H1 (cell line): ENCODE measurements at regions not wholly inside any gene's neighbourhood (a gene's known extent, or its start where the extent isn't known, plus 50 kb on each side); places are given as distances from the start of the nearest gene placed in this dataset.

Source experiments
- CTCF ChIA-PET: fragments of 300-600 bp; sonication (Branson Sonifier 250); formaldehyde crosslinking; loops from one replicate; lab custom pipeline; 2021; ENCODE audit not compliant: partially characterized antibody; lab: Charles Lee
- POLR2A ChIA-PET: fragments of 300-600 bp; sonication (Branson Sonifier 250); formaldehyde crosslinking; loops from one replicate; lab custom pipeline; 2021; ENCODE audit warnings: inconsistent platforms; ENCODE audit not compliant: partially characterized antibody; lab: Charles Lee
- DNase-seq, 2 experiments: peaks; one replicate each; pipeline versions ENCODE4 v3.0.0 to v3.0.0-alpha.2; 2010 to 2022; ENCODE audit warnings: low spot score in 2 of 2, low read depth in 1 of 2, mixed read lengths in 1 of 2
- FAIRE-seq: peaks from 2 replicates; lab custom pipeline; 2011; peaks lifted over from hg19 to GRCh38; lab: Jason Lieb, UNC
- H2AFZ ChIP-seq: 2 replicates; pipeline ENCODE4 v1.8.1; 2012; ENCODE audit warnings: low read length, inconsistent platforms
- H2AK5ac ChIP-seq: 2 replicates; pipeline ENCODE4 v1.6.1; 2013; ENCODE audit warnings: low read depth, low read length
- H2BK120ac ChIP-seq: replicated peaks from 2 replicates; pipeline ENCODE3; 2013; ENCODE audit warnings: low read depth, low read length, inconsistent platforms
- H2BK12ac ChIP-seq: 2 replicates; pipeline ENCODE4 v1.6.1; 2013; ENCODE audit warnings: low read depth, low read length
- H2BK15ac ChIP-seq: 2 replicates; pipeline ENCODE4 v1.6.1; 2013; ENCODE audit warnings: low read length
- H2BK20ac ChIP-seq: 2 replicates; pipeline ENCODE4 v1.6.1; 2013; ENCODE audit warnings: low read length
- H2BK5ac ChIP-seq: 2 replicates; pipeline ENCODE4 v1.6.1; 2013; ENCODE audit warnings: low read depth, low read length
- H3K14ac ChIP-seq: 2 replicates; pipeline ENCODE4 v1.6.1; 2013; ENCODE audit warnings: inconsistent platforms; ENCODE audit not compliant: insufficient read length
- H3K18ac ChIP-seq: 2 replicates; pipeline ENCODE4 v1.6.1; 2013; ENCODE audit warnings: low read length; ENCODE audit errors: extremely low read depth
- H3K23ac ChIP-seq: 2 replicates; pipeline ENCODE4 v1.6.1; 2013; ENCODE audit warnings: inconsistent platforms; ENCODE audit not compliant: insufficient read length
- H3K23me2 ChIP-seq: 2 replicates; pipeline ENCODE4 v1.6.1; 2013; ENCODE audit warnings: low read depth, low read length
- H3K27ac ChIP-seq: 2 replicates; pipeline ENCODE4 v1.6.1; 2011; ENCODE audit warnings: low read depth, low read length, inconsistent platforms
- H3K27me3 ChIP-seq, 4 experiments: replicated peaks in 1 of 4; 1 replicate in 1 of 4; 2 replicates in 3 of 4; pipeline versions ENCODE4 v1.6.1 to v1.8.1; 2011 to 2013; ENCODE audit warnings: low read length in 3 of 4, mild to moderate bottlenecking in 3 of 4, inconsistent platforms in 2 of 4, mixed read lengths in 2 of 4, moderate library complexity in 1 of 4; ENCODE audit not compliant: control insufficient read depth in 3 of 4, insufficient read depth in 3 of 4; ENCODE audit errors: extremely low read depth in 1 of 4
- H3K36me3 ChIP-seq, 4 experiments: 2 replicates each; pipeline versions ENCODE4 v1.6.1 to v1.8.1; 2011 to 2013; ENCODE audit warnings: mild to moderate bottlenecking in 4 of 4, low read length in 3 of 4, moderate library complexity in 2 of 4, control low read depth in 1 of 4, inconsistent platforms in 1 of 4; ENCODE audit not compliant: insufficient read depth in 4 of 4, control insufficient read depth in 2 of 4
- H3K4ac ChIP-seq: replicated peaks from 2 replicates; pipeline ENCODE3; 2013; ENCODE audit warnings: low read length, low read depth, mixed read lengths, inconsistent platforms; ENCODE audit not compliant: insufficient read length
- H3K4me1 ChIP-seq, 4 experiments: replicated peaks in 1 of 4; 1 replicate in 1 of 4; 2 replicates in 3 of 4; pipeline versions ENCODE4 v1.6.1 to v1.8.1; 2011 to 2013; ENCODE audit warnings: low read length in 3 of 4, inconsistent platforms in 2 of 4, mixed read lengths in 1 of 4; ENCODE audit not compliant: insufficient read depth in 4 of 4, control insufficient read depth in 3 of 4
- H3K4me2 ChIP-seq, 2 experiments: 2 replicates each; pipeline versions ENCODE4 v1.6.1 to v1.8.1; 2011 to 2013; ENCODE audit warnings: low read depth in 2 of 2, low read length in 2 of 2, control low read depth in 1 of 2, inconsistent platforms in 1 of 2, mild to moderate bottlenecking in 1 of 2; ENCODE audit not compliant: insufficient read depth in 1 of 2
- H3K4me3 ChIP-seq, 4 experiments: fragments of 200-600, 300-600 bp in 1 of 4; sonication (generic), shearing (Covaris generic), sonication (Bioruptor Twin) in 1 of 4; 2 replicates each; pipeline versions ENCODE4 v1.5.1 to v1.8.1; 2011 to 2016; ENCODE audit warnings: low read length in 4 of 4, low read depth in 3 of 4, control low read depth in 2 of 4, inconsistent platforms in 2 of 4, mild to moderate bottlenecking in 2 of 4, mixed read lengths in 1 of 4, moderate library complexity in 1 of 4; ENCODE audit not compliant: insufficient read depth in 2 of 4; ENCODE audit errors: extremely low read depth in 1 of 4
- H3K56ac ChIP-seq: replicated peaks from 2 replicates; pipeline ENCODE3; 2013; ENCODE audit warnings: low read depth, mild to moderate bottlenecking, mixed read lengths, low read length, inconsistent platforms; ENCODE audit not compliant: insufficient read length
- H3K79me1 ChIP-seq: 2 replicates; pipeline ENCODE4 v1.6.1; 2013; ENCODE audit warnings: low read depth, low read length, control low read depth
- H3K79me2 ChIP-seq, 2 experiments: 2 replicates each; pipeline versions ENCODE4 v1.6.1 to v1.8.1; 2012 to 2013; ENCODE audit warnings: low read length in 2 of 2, mild to moderate bottlenecking in 2 of 2, inconsistent platforms in 1 of 2; ENCODE audit not compliant: insufficient read depth in 2 of 2, control insufficient read depth in 1 of 2
- H3K9ac ChIP-seq, 4 experiments: replicated peaks in 1 of 4; 1 replicate in 1 of 4; 2 replicates in 3 of 4; pipeline versions ENCODE4 v1.6.1 to v1.8.1; 2011 to 2013; ENCODE audit warnings: low read depth in 3 of 4, low read length in 3 of 4, control low read depth in 2 of 4, mild to moderate bottlenecking in 2 of 4, moderate library complexity in 2 of 4, inconsistent platforms in 1 of 4; ENCODE audit errors: extremely low read depth in 1 of 4
- H3K9me3 ChIP-seq, 2 experiments: 2 replicates each; pipeline versions ENCODE4 v1.6.1 to v1.8.1; 2012 to 2013; ENCODE audit warnings: mild to moderate bottlenecking in 2 of 2, moderate library complexity in 2 of 2, control low read depth in 1 of 2, inconsistent platforms in 1 of 2, low read depth in 1 of 2, low read length in 1 of 2, mixed read lengths in 1 of 2; ENCODE audit not compliant: insufficient read depth in 2 of 2
- H4K20me1 ChIP-seq, 2 experiments: replicated peaks in 1 of 2; 2 replicates each; pipeline versions ENCODE3 to v1.8.1; 2011 to 2013; ENCODE audit warnings: inconsistent platforms in 2 of 2, low read length in 2 of 2, mild to moderate bottlenecking in 1 of 2; ENCODE audit not compliant: insufficient read depth in 2 of 2, control insufficient read depth in 1 of 2
- H4K5ac ChIP-seq: 2 replicates; pipeline ENCODE4 v1.6.1; 2013; ENCODE audit warnings: low read length, low read depth, mixed read lengths, inconsistent platforms; ENCODE audit not compliant: insufficient read length
- H4K8ac ChIP-seq: 2 replicates; pipeline ENCODE4 v1.8.0; 2013; ENCODE audit warnings: mild to moderate bottlenecking, moderate library complexity, low read length, inconsistent platforms; ENCODE audit not compliant: insufficient read depth; ENCODE audit errors: extremely low read depth
- H4K91ac ChIP-seq: replicated peaks from 2 replicates; pipeline ENCODE3; 2013; ENCODE audit warnings: low read length, mixed read lengths, inconsistent platforms; ENCODE audit not compliant: insufficient read length
- POLR2AphosphoS5 ChIP-seq: IDR thresholded peaks from 2 replicates; pipeline ENCODE4 v1.6.1; 2011; ENCODE audit warnings: low read depth, low read length
- USF2 ChIP-seq: IDR thresholded peaks from 2 replicates; pipeline ENCODE4 v1.6.1; 2011; ENCODE audit warnings: low read length, improper control_type of control experiment
- WGBS, 2 experiments: shearing (Covaris generic) in 1 of 2; methylation state at CpG; one replicate each; pipeline versions ENCODE4 v1.1.6 to v1.1.7; 2013 to 2015; ENCODE audit warnings: low lambda C conversion rate in 2 of 2, mixed read lengths in 2 of 2, inconsistent platforms in 1 of 2, low coverage in 1 of 2, missing lambda C conversion rate in 1 of 2; ENCODE audit not compliant: insufficient replicate concordance in 2 of 2, insufficient coverage in 1 of 2, insufficient read length in 1 of 2; ENCODE audit errors: extremely low coverage in 1 of 2, missing lambda C conversion rate in 1 of 2; 5-methylcytosine and 5-hydroxymethylcytosine counted together

DNA sequence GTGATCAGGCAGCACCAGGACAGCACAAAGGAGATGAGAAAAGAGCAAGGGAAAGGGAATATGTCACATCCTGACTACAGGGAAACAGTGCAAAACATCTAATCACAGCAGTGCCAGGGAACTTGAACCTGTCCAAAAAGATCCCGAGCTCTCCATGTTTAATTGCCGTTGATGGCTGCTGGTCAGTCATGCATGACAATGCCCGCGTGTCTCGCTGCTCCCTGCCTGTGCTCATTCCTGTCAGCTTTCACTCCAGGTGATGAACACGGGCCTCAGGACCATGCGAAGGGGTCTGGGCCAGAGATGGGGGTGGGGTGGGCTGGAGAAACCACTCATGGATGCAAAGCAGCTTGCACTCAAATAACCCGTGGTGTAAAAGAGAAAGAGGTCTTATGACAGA, 287.0 kb downstream of the GPATCH2 start:
- H2AFZ ChIP-seq, result peak overlapping the region; percentile 10; the same call in 1 of the 2 replicates
- no peak for TF ChIP-seq POLR2AphosphoS5
- TF ChIP-seq USF2, result no peak

More for the DNA sequence above, 287.0 kb downstream of the GPATCH2 start:
- H4K91ac ChIP-seq, result no peak overlapping the region
- WGBS, 2 experiments, result 75% methylated on average over 8 of the region's 8 CpGs; no CpG with 5 or more reads in 1 of the 2 experiments
- H2BK5ac ChIP-seq, result no peak overlapping the region
- no peak overlapping the region for H3K56ac ChIP-seq
- H3K4me2 ChIP-seq, result no peak overlapping the region
- H3K4me3 ChIP-seq, result no peak overlapping the region
- H3K79me1 ChIP-seq, result no peaks in the 10 kb centered on the region
- H3K23ac ChIP-seq, result no peak overlapping the region
- H3K9me3 ChIP-seq, result no peaks in the 10 kb centered on the region
- H2AK5ac ChIP-seq, result no peak overlapping the region
- no peaks in the 10 kb centered on the region for H3K79me2 ChIP-seq
- ChIA-PET POLR2A (no interaction called here), CTCF (interaction anchor here (0.9 kb wide), 1 partner anchor 267 kb away, joined by 3 read pairs; no protein-coding TSS in a partner anchor)
- no peaks in the 10 kb centered on the region for H3K27me3 ChIP-seq
- no peak overlapping the region for H2BK20ac ChIP-seq
- no peak overlapping the region for H3K14ac ChIP-seq
- no peak overlapping the region for H2BK120ac ChIP-seq
- 0 out of 2 replicates have a peak overlapping the region, but pooled peaks have one; percentile 7 for H2BK12ac ChIP-seq
- no peak overlapping the region for H3K27ac ChIP-seq
- no peak overlapping the region for H4K5ac ChIP-seq
- no peak overlapping the region for H3K18ac ChIP-seq
- DNase-seq (peak in 1 of 2 experiments; percentile 48), FAIRE-seq (no peak)
- peaks cover 0 to 7% (median 0%) of the 10 kb centered on the region in 4 experiments; a peak in 4 of 7 replicates for H3K4me1 ChIP-seq
- H4K20me1 ChIP-seq, result no peaks in the 10 kb centered on the region
- H2BK15ac ChIP-seq, result no peak overlapping the region
- no peaks in the 10 kb centered on the region for H3K36me3 ChIP-seq
- no peak overlapping the region for H3K9ac ChIP-seq
- H3K4ac ChIP-seq, result no peak overlapping the region
- no peak overlapping the region for H4K8ac ChIP-seq
- H3K23me2 ChIP-seq, result no peaks in the 10 kb centered on the region
